ENCODE measurements at regions not wholly inside any gene's neighbourhood (a gene's known extent, or its start where the extent isn't known, plus 50 kb on each side); places are given as distances from the start of the nearest gene placed in this dataset.

DNA sequence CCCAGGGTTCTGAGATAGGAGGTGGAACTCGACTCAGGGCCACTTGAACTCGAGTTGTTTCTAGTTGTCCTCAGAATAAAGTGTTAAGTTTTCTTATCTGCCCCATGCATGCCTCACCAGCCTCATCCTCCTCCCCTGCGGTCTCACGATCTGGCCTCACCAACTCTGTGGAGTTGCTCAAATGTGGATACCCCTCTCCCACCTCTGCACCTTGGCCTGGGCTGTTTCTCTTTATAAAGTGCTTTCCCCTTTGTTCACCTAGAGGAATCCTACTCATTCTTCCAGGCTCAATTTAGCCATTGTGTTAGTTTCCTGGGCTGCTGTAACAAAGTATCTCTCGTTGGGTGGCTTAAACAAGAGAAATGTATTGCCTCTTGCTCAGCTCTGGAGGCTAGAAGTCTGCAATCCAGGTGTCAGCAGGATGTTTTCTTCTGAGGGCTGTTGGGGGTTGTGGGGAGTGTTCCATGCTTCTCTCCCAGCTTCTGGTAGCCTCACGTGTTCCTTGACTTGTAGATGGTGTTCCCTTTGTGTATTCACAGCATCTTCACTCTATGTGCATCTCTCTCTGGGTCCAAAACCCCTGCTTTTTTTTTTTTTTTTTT, 100.7 kb downstream of the MEX3B start (continued):
- TF ChIP-seq, protein P1, sequence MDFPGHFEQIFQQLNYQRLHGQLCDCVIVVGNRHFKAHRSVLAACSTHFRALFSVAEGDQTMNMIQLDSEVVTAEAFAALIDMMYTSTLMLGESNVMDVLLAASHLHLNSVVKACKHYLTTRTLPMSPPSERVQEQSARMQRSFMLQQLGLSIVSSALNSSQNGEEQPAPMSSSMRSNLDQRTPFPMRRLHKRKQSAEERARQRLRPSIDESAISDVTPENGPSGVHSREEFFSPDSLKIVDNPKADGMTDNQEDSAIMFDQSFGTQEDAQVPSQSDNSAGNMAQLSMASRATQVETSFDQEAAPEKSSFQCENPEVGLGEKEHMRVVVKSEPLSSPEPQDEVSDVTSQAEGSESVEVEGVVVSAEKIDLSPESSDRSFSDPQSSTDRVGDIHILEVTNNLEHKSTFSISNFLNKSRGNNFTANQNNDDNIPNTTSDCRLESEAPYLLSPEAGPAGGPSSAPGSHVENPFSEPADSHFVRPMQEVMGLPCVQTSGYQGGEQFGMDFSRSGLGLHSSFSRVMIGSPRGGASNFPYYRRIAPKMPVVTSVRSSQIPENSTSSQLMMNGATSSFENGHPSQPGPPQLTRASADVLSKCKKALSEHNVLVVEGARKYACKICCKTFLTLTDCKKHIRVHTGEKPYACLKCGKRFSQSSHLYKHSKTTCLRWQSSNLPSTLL (IDR thresholded peaks at IDR 0.05): no peak
- TF ChIP-seq MAFK (IDR thresholded peaks at IDR 0.05; ENCODE audit: low read length) (no peak), SMC3 (conservative IDR thresholded peaks at IDR 0.05; ENCODE audit: insufficient read depth, low read depth, low read length) (no peak), ZNF764 (CRISPR knock-in tag; IDR thresholded peaks at IDR 0.05; ENCODE audit: low read depth) (no peak), GABPA (tag; conservative IDR thresholded peaks at IDR 0.05; ENCODE audit: low read depth) (no peak), ZNF253 (CRISPR knock-in tag; conservative IDR thresholded peaks at IDR 0.05) (no peak), ZNF224 (CRISPR knock-in tag; IDR thresholded peaks at IDR 0.05) (no peak), ZZZ3 (IDR thresholded peaks at IDR 0.05) (no peak), ZNF121 (CRISPR knock-in tag; conservative IDR thresholded peaks at IDR 0.05) (no peak), FOSL1 (tag; conservative IDR thresholded peaks at IDR 0.05) (no peak; the same call in 1 of the 2 replicates), MEIS2 (IDR thresholded peaks at IDR 0.05; ENCODE audit: partially characterized antibody) (no peak)
- TF ChIP-seq, protein P2, sequence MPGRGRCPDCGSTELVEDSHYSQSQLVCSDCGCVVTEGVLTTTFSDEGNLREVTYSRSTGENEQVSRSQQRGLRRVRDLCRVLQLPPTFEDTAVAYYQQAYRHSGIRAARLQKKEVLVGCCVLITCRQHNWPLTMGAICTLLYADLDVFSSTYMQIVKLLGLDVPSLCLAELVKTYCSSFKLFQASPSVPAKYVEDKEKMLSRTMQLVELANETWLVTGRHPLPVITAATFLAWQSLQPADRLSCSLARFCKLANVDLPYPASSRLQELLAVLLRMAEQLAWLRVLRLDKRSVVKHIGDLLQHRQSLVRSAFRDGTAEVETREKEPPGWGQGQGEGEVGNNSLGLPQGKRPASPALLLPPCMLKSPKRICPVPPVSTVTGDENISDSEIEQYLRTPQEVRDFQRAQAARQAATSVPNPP (IDR thresholded peaks at IDR 0.05; ENCODE audit: borderline replicate concordance, insufficient read depth, insufficient read length): no peak
- TF ChIP-seq, protein P3, sequence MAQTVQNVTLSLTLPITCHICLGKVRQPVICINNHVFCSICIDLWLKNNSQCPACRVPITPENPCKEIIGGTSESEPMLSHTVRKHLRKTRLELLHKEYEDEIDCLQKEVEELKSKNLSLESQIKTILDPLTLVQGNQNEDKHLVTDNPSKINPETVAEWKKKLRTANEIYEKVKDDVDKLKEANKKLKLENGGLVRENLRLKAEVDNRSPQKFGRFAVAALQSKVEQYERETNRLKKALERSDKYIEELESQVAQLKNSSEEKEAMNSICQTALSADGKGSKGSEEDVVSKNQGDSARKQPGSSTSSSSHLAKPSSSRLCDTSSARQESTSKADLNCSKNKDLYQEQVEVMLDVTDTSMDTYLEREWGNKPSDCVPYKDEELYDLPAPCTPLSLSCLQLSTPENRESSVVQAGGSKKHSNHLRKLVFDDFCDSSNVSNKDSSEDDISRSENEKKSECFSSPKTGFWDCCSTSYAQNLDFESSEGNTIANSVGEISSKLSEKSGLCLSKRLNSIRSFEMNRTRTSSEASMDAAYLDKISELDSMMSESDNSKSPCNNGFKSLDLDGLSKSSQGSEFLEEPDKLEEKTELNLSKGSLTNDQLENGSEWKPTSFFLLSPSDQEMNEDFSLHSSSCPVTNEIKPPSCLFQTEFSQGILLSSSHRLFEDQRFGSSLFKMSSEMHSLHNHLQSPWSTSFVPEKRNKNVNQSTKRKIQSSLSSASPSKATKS (CRISPR knock-in tag; IDR thresholded peaks at IDR 0.05): no peak
- TF ChIP-seq, protein P4, sequence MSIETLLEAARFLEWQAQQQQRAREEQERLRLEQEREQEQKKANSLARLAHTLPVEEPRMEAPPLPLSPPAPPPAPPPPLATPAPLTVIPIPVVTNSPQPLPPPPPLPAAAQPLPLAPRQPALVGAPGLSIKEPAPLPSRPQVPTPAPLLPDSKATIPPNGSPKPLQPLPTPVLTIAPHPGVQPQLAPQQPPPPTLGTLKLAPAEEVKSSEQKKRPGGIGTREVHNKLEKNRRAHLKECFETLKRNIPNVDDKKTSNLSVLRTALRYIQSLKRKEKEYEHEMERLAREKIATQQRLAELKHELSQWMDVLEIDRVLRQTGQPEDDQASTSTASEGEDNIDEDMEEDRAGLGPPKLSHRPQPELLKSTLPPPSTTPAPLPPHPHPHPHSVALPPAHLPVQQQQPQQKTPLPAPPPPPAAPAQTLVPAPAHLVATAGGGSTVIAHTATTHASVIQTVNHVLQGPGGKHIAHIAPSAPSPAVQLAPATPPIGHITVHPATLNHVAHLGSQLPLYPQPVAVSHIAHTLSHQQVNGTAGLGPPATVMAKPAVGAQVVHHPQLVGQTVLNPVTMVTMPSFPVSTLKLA (conservative IDR thresholded peaks at IDR 0.05): peak in 1 of 2 experiments; percentile 56; a peak in 2 of 4 replicates
